H9 (cell line): ENCODE measurements at regions not wholly inside any gene's neighbourhood (a gene's known extent, or its start where the extent isn't known, plus 50 kb on each side); places are given as distances from the start of the nearest gene placed in this dataset.

ENCODE experiments used
- DNase-seq: peaks from one replicate; pipeline ENCODE4 v3.0.0-alpha.2; 2017
- H2AFZ ChIP-seq: one replicate; pipeline ENCODE4 v1.6.1; 2013; ENCODE audit warnings: mild to moderate bottlenecking, low read length, control low read depth, moderate library complexity
- H2AK5ac ChIP-seq: 2 replicates; pipeline ENCODE4 v1.6.1; 2013; ENCODE audit warnings: low read length, control low read depth, mixed read lengths; ENCODE audit not compliant: insufficient read length
- H2BK120ac ChIP-seq: one replicate; pipeline ENCODE4 v1.6.1; 2013; ENCODE audit warnings: low read depth, mild to moderate bottlenecking, low read length, control low read depth, inconsistent platforms; ENCODE audit not compliant: poor library complexity, severe bottlenecking
- H2BK12ac ChIP-seq: 2 replicates; pipeline ENCODE4 v1.6.1; 2013; ENCODE audit warnings: low read length, control low read depth, mixed read lengths, low read depth; ENCODE audit not compliant: insufficient read length
- H2BK15ac ChIP-seq: 2 replicates; pipeline ENCODE4 v1.6.1; 2013; ENCODE audit warnings: low read depth, low read length, control low read depth
- H2BK20ac ChIP-seq: one replicate; pipeline ENCODE4 v1.6.1; 2013; ENCODE audit warnings: low read depth, mild to moderate bottlenecking, low read length, control low read depth, inconsistent platforms; ENCODE audit not compliant: poor library complexity, severe bottlenecking
- H2BK5ac ChIP-seq: 2 replicates; pipeline ENCODE4 v1.6.1; 2013; ENCODE audit warnings: low read length, control low read depth, mixed read lengths; ENCODE audit not compliant: insufficient read length
- H3K14ac ChIP-seq: 2 replicates; pipeline ENCODE4 v1.6.1; 2013; ENCODE audit warnings: low read length, control low read depth; ENCODE audit not compliant: insufficient read depth
- H3K18ac ChIP-seq: 2 replicates; pipeline ENCODE4 v1.6.1; 2013; ENCODE audit warnings: low read depth, mild to moderate bottlenecking, mixed read lengths, low read length, control low read depth; ENCODE audit not compliant: insufficient read length
- H3K23ac ChIP-seq: 2 replicates; pipeline ENCODE4 v1.6.1; 2013; ENCODE audit warnings: low read length, control low read depth, mixed read lengths, low read depth; ENCODE audit not compliant: insufficient read length
- H3K23me2 ChIP-seq: 2 replicates; pipeline ENCODE4 v1.6.1; 2013; ENCODE audit warnings: low read depth, mild to moderate bottlenecking, mixed read lengths, low read length, control low read depth; ENCODE audit not compliant: insufficient read length, poor library complexity, severe bottlenecking
- H3K27ac ChIP-seq: 2 replicates; pipeline ENCODE4 v1.5.1; 2013; ENCODE audit warnings: low read length, control low read depth, mixed read lengths, low read depth; ENCODE audit not compliant: insufficient read length
- H3K27me3 ChIP-seq: 2 replicates; pipeline ENCODE4 v1.6.1; 2013; ENCODE audit warnings: low read length, control low read depth, inconsistent platforms; ENCODE audit not compliant: insufficient read depth
- H3K4ac ChIP-seq: 2 replicates; pipeline ENCODE4 v1.6.1; 2013; ENCODE audit warnings: low read depth, mild to moderate bottlenecking, control low read depth, inconsistent platforms, low read length, moderate library complexity
- H3K4me1 ChIP-seq: 2 replicates; pipeline ENCODE4 v1.6.1; 2013; ENCODE audit warnings: low read length, control low read depth, inconsistent platforms; ENCODE audit not compliant: insufficient read depth
- H3K4me2 ChIP-seq: 2 replicates; pipeline ENCODE4 v1.6.1; 2013; ENCODE audit warnings: low read length, control low read depth, mixed read lengths; ENCODE audit not compliant: insufficient read length, insufficient read depth
- H3K56ac ChIP-seq: 2 replicates; pipeline ENCODE4 v1.6.1; 2013; ENCODE audit warnings: low read depth, mild to moderate bottlenecking, mixed read lengths, low read length, control low read depth; ENCODE audit not compliant: insufficient read length
- H3K79me1 ChIP-seq: 2 replicates; pipeline ENCODE4 v1.6.1; 2013; ENCODE audit warnings: low read depth, mild to moderate bottlenecking, moderate library complexity, low read length, control low read depth, inconsistent platforms; ENCODE audit not compliant: insufficient read depth, poor library complexity, severe bottlenecking
- H3K79me2 ChIP-seq: 2 replicates; pipeline ENCODE4 v1.6.1; 2013; ENCODE audit warnings: low read length, control low read depth, inconsistent platforms; ENCODE audit not compliant: insufficient read depth
- H3K9ac ChIP-seq: 2 replicates; pipeline ENCODE4 v1.6.1; 2013; ENCODE audit warnings: low read length, control low read depth, mixed read lengths; ENCODE audit not compliant: insufficient read length; ENCODE audit errors: extremely low read depth
- H3K9me3 ChIP-seq: one replicate; pipeline ENCODE4 v1.6.1; 2013; ENCODE audit warnings: low read depth, low read length, inconsistent platforms; ENCODE audit not compliant: control insufficient read depth
- H3T11ph ChIP-seq: one replicate; pipeline ENCODE4 v1.6.1; 2013; ENCODE audit warnings: mild to moderate bottlenecking, low read length, control low read depth, inconsistent platforms
- H4K20me1 ChIP-seq: one replicate; pipeline ENCODE4 v1.6.1; 2013; ENCODE audit not compliant: control insufficient read depth, insufficient read length, insufficient read depth
- H4K5ac ChIP-seq: 2 replicates; pipeline ENCODE4 v1.6.1; 2013; ENCODE audit warnings: low read depth, mild to moderate bottlenecking, mixed read lengths, low read length, control low read depth; ENCODE audit not compliant: insufficient read length
- H4K8ac ChIP-seq: replicated peaks from 2 replicates; pipeline ENCODE4 v1.6.1; 2013; ENCODE audit warnings: low read length, control low read depth, mixed read lengths, low read depth; ENCODE audit not compliant: insufficient read length
- H4K91ac ChIP-seq: 2 replicates; pipeline ENCODE4 v1.6.1; 2013; ENCODE audit warnings: low read depth, mild to moderate bottlenecking, moderate library complexity, mixed read lengths, low read length, control low read depth; ENCODE audit not compliant: insufficient read length
- H3K27ac Mint-ChIP-seq, 3 experiments: 2 replicates in 2 of 3; 3 replicates in 1 of 3; pipeline ENCODE4 v1.8.0; 2020 to 2021; ENCODE audit warnings: mixed read lengths in 3 of 3, mild to moderate bottlenecking in 1 of 3, moderate library complexity in 1 of 3
- H3K27me3 Mint-ChIP-seq: 2 replicates; pipeline ENCODE4 v1.8.0; 2021; ENCODE audit warnings: low read depth, mild to moderate bottlenecking, moderate library complexity, mixed read lengths
- H3K36me3 Mint-ChIP-seq, 3 experiments: 2 replicates in 2 of 3; 3 replicates in 1 of 3; pipeline ENCODE4 v1.8.0; 2020 to 2021; ENCODE audit warnings: low read depth in 3 of 3, mixed read lengths in 3 of 3; ENCODE audit not compliant: insufficient read depth in 1 of 3
- H3K4me1 Mint-ChIP-seq, 2 experiments: 2 replicates each; pipeline ENCODE4 v1.8.0; 2020; ENCODE audit warnings: mixed read lengths in 2 of 2
- H3K4me3 Mint-ChIP-seq, 2 experiments: 2 replicates in 1 of 2; 3 replicates in 1 of 2; pipeline ENCODE4 v1.8.0; 2020 to 2021; ENCODE audit warnings: mild to moderate bottlenecking in 2 of 2, mixed read lengths in 2 of 2, moderate library complexity in 1 of 2
- H3K9me3 Mint-ChIP-seq, 2 experiments: 2 replicates in 1 of 2; 3 replicates in 1 of 2; pipeline ENCODE4 v1.8.0; 2020; ENCODE audit warnings: mild to moderate bottlenecking in 2 of 2, mixed read lengths in 2 of 2, moderate library complexity in 1 of 2
- CTCF ChIP-seq: fragments of 200-600 bp; sonication (generic); conservative IDR thresholded peaks from 3 replicates; pipeline ENCODE4 v1.8.0; 2021; ENCODE audit warnings: antibody characterized with exemption, mild to moderate bottlenecking
- WGBS: extraction: QIAGEN DNeasy Blood & Tissue Kit; methylation state at CpG from one replicate; pipeline ENCODE4 v1.1.7; 2013; ENCODE audit warnings: missing lambda C conversion rate, low lambda C conversion rate, mixed read lengths; ENCODE audit not compliant: insufficient read length; ENCODE audit errors: extremely low coverage; 5-methylcytosine and 5-hydroxymethylcytosine counted together

GRCh38 chr1:228885845-228886244 lies 150.6 kb downstream of the RHOU start:
- Histone ChIP-seq H2BK20ac (no peak overlapping the region), H4K20me1 (no peaks in the 10 kb centered on the region), H3K4me2 (no peak overlapping the region), H3K23me2 (no peaks in the 10 kb centered on the region), H4K5ac (no peak overlapping the region), H3K23ac (no peak overlapping the region), H3K27me3 (no peaks in the 10 kb centered on the region), H3K79me1 (no peaks in the 10 kb centered on the region), H2BK15ac (no peak overlapping the region), H3K4me1 (no peaks in the 10 kb centered on the region), H3K9me3 (no peaks in the 10 kb centered on the region), H3K4ac (no peak overlapping the region), H3K9ac (no peak overlapping the region), H3T11ph (no peak overlapping the region), H3K14ac (no peak overlapping the region), H3K18ac (no peak overlapping the region), H3K79me2 (no peaks in the 10 kb centered on the region), H2BK5ac (no peak overlapping the region), H2BK120ac (no peak overlapping the region), H3K27ac (no peak overlapping the region), H2BK12ac (no peak overlapping the region), H4K8ac (no peak overlapping the region), H2AK5ac (no peak overlapping the region), H3K56ac (no peak overlapping the region), H2AFZ (no peak overlapping the region), H4K91ac (no peak overlapping the region)
- no peak for DNase-seq
- peaks cover 11 to 20% of the 10 kb centered on the region in 2 experiments for H3K9me3 Mint-ChIP-seq
- peaks cover 12 to 15% of the 10 kb centered on the region in 2 experiments for H3K4me1 Mint-ChIP-seq
- peaks cover 3 to 18% (median 7%) of the 10 kb centered on the region in 3 experiments for H3K36me3 Mint-ChIP-seq
- peaks cover 3% of the 10 kb centered on the region for H3K27me3 Mint-ChIP-seq
- no peak overlapping the region; a peak in 1 of 7 replicates for H3K27ac Mint-ChIP-seq
- H3K4me3 Mint-ChIP-seq, result no peak overlapping the region
- no peak for TF ChIP-seq CTCF
- no CpG with 5 or more reads among the region's 7 CpGs for WGBS
